DOHH2 (cell line): ENCODE measurements at regions not wholly inside any gene's neighbourhood (a gene's known extent, or its start where the extent isn't known, plus 50 kb on each side); places are given as distances from the start of the nearest gene placed in this dataset.

Source experiments
- EZH2phosphoT487 ChIP-seq: fragments of 200-600 bp; sonication (generic); IDR thresholded peaks from 2 replicates; pipeline ENCODE4 v1.6.1; 2017; ENCODE audit warnings: borderline replicate concordance, mild to moderate bottlenecking, antibody characterized with exemption, low read length, moderate library complexity, mixed read lengths
- TF ChIP-seq, protein P1 (sequence below): fragments of 200-600 bp; sonication (generic); IDR thresholded peaks from one replicate; pipeline ENCODE4 v1.5.1; 2014; ENCODE audit warnings: antibody characterized with exemption, mild to moderate bottlenecking, low read depth, low read length; ENCODE audit not compliant: poor library complexity, severe bottlenecking

DNA sequence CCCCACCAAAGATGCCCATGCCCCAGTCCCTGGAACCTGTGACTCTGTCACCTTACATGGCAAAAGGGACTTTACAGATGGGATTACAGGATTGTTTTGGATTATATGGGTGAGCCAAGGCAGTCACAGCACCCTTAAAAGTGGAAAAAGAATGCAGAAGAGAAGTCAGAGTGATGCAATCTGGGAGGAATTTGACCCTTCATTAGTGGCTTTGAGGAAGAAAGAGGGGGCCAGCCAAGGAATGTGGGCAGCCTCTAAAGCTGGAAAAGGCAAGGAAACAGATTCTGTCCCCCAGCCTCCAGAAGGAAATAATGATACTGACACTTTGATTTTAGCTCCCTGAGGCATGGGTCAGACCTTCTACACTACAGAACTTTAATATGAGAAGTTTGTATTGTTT is 257.3 kb upstream of the ISX start:
- TF ChIP-seq, protein P1, sequence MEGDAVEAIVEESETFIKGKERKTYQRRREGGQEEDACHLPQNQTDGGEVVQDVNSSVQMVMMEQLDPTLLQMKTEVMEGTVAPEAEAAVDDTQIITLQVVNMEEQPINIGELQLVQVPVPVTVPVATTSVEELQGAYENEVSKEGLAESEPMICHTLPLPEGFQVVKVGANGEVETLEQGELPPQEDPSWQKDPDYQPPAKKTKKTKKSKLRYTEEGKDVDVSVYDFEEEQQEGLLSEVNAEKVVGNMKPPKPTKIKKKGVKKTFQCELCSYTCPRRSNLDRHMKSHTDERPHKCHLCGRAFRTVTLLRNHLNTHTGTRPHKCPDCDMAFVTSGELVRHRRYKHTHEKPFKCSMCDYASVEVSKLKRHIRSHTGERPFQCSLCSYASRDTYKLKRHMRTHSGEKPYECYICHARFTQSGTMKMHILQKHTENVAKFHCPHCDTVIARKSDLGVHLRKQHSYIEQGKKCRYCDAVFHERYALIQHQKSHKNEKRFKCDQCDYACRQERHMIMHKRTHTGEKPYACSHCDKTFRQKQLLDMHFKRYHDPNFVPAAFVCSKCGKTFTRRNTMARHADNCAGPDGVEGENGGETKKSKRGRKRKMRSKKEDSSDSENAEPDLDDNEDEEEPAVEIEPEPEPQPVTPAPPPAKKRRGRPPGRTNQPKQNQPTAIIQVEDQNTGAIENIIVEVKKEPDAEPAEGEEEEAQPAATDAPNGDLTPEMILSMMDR: no peak
- no peak for TF ChIP-seq EZH2phosphoT487
